Uterus (tissue), 2 donors: ENCODE measurements at regions not wholly inside any gene's neighbourhood (a gene's known extent, or its start where the extent isn't known, plus 50 kb on each side); places are given as distances from the start of the nearest gene placed in this dataset.

Experiments used
- POLR2A ChIP-seq, 2 donors: fragments of 450-650 bp; IDR thresholded peaks; one replicate each; pipeline ENCODE4 v1.6.1; 2016; ENCODE audit warnings: antibody characterized with exemption in 2 of 2, mild to moderate bottlenecking in 1 of 2, moderate library complexity in 1 of 2
- TF ChIP-seq, protein P1 (sequence below), 4 experiments: fragments of 200-600 bp in 2 of 4; fragments of 450-650 bp in 2 of 4; sonication (generic) in 2 of 4; IDR thresholded peaks; one replicate each; pipeline ENCODE4 v1.5.1; 2016 to 2019; ENCODE audit warnings: antibody characterized with exemption in 4 of 4, mild to moderate bottlenecking in 2 of 4, moderate library complexity in 1 of 4

DNA sequence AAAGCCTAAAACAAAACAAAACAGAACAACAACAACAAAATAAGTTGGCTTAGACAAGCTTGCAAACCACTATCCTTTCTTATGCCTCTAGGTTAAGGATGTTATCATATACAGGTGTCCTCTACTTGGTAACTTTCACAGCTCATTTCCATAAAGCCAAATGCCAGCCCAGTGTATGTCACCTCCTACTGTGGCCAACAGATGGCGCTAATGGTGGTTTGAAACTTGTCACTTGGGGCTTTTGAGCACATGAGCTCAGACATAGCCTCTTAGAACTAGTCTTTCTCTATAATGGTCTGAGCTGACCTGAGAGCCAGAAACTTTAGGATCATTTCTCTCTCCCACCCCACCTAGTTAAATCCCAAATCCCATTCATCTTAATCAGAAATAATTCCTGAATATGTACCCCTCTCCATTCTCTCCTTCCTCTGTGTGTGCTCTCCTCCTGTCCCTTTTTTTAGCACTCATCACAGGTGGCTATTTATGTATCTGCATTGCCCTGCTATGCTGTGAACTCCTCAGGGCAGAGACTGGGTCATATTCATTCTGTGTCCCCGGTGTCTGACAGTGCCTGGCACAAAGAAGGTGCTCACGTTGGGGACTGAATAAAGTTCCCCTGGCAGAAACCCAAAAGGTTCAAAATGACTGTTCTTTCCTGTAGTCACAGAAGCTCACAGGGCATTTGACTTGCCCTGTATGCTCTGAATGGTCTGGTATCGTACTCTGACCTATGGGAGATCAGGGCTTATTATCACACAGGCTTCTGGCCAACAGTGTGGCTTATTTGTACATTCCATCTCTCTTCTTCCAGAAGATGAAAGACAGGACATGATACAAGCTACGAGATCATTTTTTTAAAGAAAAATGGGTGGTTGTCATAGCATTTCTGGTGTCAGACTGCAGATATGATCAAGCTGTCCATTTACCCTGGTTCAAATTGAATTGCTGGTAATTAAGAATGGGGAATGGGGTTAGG lies 319.3 kb upstream of the AZI2 start:
- TF ChIP-seq, protein P1, sequence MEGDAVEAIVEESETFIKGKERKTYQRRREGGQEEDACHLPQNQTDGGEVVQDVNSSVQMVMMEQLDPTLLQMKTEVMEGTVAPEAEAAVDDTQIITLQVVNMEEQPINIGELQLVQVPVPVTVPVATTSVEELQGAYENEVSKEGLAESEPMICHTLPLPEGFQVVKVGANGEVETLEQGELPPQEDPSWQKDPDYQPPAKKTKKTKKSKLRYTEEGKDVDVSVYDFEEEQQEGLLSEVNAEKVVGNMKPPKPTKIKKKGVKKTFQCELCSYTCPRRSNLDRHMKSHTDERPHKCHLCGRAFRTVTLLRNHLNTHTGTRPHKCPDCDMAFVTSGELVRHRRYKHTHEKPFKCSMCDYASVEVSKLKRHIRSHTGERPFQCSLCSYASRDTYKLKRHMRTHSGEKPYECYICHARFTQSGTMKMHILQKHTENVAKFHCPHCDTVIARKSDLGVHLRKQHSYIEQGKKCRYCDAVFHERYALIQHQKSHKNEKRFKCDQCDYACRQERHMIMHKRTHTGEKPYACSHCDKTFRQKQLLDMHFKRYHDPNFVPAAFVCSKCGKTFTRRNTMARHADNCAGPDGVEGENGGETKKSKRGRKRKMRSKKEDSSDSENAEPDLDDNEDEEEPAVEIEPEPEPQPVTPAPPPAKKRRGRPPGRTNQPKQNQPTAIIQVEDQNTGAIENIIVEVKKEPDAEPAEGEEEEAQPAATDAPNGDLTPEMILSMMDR (IDR thresholded peaks at IDR 0.05), result peak; percentile 42 to 54 (median 48)
- no peak for TF ChIP-seq POLR2A (IDR thresholded peaks at IDR 0.05)
